Effector CD8-positive, alpha-beta T cell (primary cell): ENCODE measurements at regions not wholly inside any gene's neighbourhood (a gene's known extent, or its start where the extent isn't known, plus 50 kb on each side); places are given as distances from the start of the nearest gene placed in this dataset.

Experiments
- DNase-seq: peaks from one replicate; lab custom pipeline; 2025; lab: John Stamatoyannopoulos, UW

GRCh38 chr3:41103200-41103599 is 96.1 kb upstream of the CTNNB1 start:
- no peak for DNase-seq

GRCh38 chr3:41104147-41104546 is 95.2 kb upstream of the CTNNB1 start:
- DNase-seq = no peak

DNA sequence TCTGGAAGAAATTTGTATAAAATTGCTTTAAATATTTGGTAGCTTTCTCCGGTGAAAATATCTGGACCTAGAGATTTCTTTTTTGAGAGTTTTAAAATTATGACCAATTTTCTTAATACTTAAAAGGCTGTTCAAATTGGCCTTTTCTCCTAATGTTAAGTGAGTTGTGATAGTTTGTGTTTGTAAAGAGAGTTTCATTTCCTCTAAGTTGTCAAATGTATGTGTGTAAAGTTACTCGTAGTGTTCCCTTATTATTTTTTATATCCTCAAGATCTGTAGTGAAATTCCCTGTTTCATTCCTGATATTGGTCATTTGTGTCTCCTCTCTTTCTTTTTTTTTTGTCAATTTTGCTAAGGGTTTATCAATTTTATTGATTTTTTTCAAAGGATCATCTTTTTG is 92.6 kb upstream of the CTNNB1 start:
- DNase-seq = no peak

- no peak for DNase-seq
Observed at GRCh38 chr3:41111011-41111410, 88.3 kb upstream of the CTNNB1 start.

DNA sequence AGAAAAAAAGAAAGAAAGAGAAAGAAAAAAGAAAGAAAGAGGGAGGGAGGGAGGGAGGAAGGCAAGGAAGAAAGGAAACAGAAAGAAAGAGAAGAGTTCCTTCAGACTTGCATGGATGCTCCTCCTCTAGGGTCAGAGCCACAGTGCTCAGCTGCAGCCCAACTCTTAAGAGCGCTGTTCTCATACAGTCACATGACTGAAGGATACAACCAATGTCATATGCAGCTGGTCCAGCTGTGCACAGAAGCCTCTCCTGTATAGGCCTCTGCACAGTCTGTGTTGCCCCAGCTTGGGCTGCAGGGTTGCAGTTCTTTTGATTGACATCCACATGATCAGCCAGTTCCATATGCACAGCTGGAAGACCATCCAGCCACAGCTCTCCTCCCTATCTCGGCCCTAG is 86.8 kb upstream of the CTNNB1 start:
- no peak for DNase-seq

DNA sequence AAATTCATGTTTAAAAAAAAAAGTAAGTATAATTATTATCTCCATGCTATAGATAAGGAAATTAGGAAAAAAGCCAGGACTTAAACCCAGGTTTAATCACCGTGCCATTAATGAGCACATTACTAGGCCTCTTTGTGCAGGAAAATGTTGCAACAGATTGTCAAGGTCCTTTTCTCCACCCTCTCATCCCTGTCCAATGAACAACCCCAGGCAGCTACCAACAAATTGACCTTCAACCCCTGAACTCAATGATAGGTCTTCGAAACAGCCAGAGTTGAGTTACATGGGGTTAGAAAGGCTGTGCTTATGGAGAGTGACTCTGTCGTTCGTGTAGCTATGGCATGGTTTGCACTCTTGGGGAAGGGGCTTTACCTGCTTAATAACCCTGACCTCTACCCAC is 84.2 kb upstream of the CTNNB1 start:
- DNase-seq = no peak

DNA sequence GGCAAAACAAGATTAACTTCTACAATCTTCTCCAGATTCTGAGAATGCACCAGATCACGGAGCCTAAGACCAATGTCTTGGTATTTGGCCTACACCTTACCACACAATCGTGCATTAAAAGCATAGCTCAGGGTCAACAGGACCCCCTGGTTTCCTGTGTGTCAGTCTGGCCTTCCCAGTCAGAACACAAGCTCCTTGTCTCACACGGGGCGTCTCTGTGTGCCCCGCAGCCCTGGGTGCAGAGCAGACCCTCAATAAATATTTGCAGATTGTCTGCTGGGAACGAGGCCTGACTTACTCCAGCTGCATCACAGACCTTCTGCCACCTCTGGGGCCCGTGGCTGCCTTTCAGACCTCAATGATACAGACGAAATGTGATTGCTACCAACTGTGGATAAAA is 82.5 kb upstream of the CTNNB1 start:
- DNase-seq = no peak

DNA sequence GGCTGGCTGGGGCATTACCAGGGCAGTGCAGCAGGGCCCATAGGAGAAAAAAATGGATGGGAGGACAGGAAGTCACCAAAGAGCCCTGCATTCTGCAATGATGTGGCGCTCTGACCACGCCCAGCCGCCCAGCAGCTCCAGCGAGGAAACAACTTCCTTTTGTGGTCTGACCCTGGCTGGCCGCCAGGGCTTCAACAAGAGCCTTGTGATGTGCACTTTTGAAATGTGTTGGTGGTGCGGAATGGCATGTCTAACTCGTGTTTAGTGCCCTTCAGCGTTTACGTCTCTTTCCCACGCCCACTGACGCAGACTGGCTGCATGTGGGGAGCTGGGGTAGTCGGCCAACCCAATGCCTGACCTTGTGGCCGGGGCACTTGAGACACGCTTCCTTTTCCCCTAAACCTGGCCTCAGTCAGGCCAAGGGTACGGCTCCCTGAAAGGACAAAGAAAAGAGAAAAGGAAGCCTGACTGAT is 81.9 kb upstream of the CTNNB1 start:
- peak; percentile 67 for DNase-seq

GRCh38 chr3:41118461-41119390 is 80.6 kb upstream of the CTNNB1 start:
- no peak for DNase-seq

DNA sequence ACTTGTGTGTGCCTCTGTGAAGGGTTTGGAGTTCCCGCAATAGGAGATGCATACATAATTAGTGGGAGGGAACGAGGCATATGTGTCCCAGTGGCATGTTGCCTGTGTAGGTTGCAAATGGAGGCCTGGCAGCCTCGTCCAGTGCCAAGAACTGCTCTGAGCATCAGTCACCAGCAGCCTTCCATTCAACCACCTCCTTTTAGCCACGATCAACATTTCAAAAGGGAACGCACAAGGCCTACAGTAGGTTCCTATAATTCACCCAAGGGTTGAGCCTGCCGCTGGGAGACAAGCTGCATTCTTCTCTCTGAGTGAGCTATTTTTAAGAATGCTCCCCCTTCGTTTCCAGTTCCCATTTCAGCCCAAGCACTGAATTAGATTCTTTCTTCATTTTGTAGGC is 78.8 kb upstream of the CTNNB1 start:
- no peak for DNase-seq

DNA sequence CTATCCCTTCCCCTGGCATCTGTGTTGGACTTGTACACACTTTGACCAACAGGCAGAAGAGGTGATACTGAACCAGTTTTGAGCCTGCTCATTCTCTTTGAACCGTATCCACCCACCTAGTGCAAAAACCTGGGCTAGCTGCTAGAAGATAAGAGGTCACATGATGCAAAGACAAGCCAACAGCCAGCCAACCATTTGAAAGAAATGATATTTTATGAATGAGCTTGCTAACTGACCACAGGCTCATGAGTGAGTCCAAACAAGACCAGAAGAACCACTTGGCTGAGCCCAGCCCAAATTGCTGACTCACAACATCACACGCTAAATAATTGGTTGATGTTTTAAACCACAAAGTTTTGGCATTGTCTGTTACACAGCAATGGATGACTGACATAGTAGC is 74.0 kb upstream of the CTNNB1 start:
- DNase-seq = no peak

DNA sequence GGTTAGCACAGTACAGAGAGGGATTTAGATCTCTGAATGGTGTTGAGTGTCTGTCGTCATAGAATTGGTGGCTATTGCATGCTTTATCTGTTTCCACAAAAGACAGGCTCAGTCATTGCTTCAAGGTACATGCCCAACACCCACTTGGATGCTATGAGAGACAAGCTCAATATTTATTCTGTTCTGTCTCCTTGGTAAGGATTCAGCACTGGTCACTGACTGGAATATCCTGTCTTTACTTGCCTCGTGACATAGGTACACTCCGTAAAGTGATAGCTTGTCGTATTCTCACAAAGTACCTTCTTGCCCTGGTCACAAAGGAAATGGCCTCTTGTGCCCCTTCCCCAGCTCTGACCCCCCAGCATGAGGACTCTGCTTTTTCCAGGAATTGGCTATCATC is 72.8 kb upstream of the CTNNB1 start:
- no peak for DNase-seq

GRCh38 chr3:41126961-41127360 is 72.3 kb upstream of the CTNNB1 start:
- no peak for DNase-seq

DNA sequence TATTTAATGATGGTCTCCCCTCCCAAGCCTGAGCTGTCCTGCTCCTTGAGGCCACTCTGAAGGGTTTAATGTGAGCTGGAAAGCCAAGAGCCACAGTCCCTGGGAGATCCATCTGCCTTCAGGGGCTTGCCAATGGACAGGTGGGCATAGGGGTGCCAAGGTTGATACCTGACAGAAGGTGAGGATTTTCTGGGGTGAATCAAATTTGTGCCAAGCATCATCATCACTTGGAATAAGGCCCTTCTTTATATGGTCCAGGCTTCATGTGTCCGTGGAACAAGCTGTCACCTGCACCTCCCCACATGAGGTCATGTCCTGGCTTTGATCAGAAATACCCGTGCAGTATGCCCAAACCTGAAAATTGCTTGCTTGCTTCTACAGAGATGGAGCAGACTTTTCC is 71.9 kb upstream of the CTNNB1 start:
- no peak for DNase-seq

DNA sequence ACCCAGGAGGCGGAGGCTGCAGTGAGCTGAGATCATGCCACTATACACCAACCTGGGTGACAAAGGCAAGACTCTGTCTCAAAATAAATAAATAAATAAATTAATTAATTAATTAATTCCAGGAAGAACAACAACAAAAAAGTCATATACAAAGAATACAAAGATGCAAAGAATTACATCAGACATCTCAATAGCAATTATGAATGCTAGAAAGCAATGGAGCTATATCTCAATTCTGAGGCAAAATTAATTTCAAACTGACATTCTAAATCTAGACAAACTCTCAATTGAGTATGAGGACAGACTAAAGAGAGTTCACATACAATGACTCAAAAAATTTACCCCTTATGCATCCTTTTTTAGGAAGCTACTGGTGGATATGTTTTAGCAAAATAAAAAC is 69.6 kb upstream of the CTNNB1 start:
- no peak for DNase-seq

- no peak for DNase-seq
Observed at GRCh38 chr3:41131224-41131623, 68.1 kb upstream of the CTNNB1 start.

DNA sequence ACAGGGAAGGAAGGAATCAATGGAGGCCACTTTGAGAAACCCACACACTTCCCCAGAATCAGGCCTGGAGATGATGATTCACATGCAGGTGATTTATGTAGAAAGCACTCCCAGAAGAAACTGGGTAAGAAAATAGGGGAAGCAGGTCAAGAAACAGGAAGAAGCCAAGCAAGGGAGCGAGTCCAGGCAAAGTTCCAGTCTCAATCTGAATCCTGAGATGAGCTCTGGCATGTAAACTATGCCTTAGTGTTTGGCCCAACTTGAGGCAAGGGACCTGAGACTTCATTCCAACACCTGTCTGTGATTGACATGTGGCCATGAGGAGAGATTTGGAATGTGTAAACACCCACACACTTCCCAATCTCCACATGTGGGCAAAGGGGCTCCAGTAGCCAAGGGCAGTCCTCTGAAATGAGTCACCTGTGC is 61.6 kb upstream of the CTNNB1 start:
- no peak for DNase-seq

GRCh38 chr3:41138146-41138545 is 61.2 kb upstream of the CTNNB1 start:
- no peak for DNase-seq

DNA sequence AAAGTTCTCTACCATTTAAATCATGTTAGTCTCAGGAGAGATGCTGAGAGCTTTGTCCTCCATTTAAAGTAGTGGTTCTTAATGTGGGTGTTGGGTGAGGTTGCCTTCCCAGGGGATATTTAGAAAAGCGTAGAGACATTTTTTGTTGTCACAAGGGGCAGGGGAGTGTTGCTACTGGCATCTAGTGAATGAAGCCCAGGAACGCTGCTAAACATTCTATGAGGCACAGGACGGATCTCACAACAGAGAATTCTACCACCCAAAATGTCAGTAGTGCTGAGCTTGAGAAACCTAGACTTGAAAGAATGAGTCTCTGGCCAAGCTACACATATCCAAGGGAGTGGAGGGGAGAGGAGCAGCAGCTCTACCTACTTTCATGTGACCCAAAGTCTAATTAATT is 60.7 kb upstream of the CTNNB1 start:
- no peak for DNase-seq

DNA sequence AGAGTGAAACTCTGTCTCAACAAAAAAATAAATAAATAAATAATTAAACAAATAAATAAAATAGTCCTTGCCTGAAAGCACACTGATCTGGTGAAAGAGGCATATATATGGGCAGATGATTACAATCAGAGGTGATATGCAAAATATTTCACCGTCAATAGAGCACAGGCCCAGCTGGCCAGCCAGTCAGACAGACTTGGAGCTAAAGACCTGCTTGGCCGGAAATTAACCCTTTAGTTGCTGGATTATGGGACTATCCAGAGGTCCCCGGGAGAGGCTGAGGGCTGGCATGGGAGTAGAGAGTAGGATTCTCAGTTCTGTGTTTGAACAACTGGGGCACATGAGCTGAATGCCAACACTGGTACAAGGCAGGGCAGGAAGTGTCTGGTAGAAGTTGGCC is 59.1 kb upstream of the CTNNB1 start:
- no peak for DNase-seq

GRCh38 chr3:41141433-41142167 is 57.7 kb upstream of the CTNNB1 start:
- DNase-seq = no peak

GRCh38 chr3:41143421-41144031 is 55.8 kb upstream of the CTNNB1 start:
- no peak for DNase-seq

DNA sequence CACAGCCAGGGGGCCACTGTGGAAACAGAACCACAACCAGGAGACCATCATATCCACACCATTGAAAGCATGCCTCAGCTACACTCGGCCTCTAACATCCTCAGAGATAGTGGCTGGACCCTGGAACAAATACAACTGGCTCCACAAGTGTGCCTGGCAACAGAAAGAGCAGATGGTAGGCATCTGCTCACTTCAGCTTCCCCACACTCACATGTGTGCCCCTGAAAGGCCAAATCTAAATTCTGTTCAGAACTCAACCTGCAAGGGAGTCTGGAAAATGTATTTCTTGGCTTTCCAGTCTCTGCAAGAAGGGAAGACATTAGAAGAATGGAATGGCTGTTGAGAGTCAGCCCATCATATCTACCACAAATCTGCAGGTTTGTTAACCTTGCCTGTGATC is 54.7 kb upstream of the CTNNB1 start:
- no peak for DNase-seq
